Activated CD8-positive, alpha-beta T cell treated with anti-CD3 and anti-CD28 coated beads for 36 hours (primary cell): ENCODE measurements at regions not wholly inside any gene's neighbourhood (a gene's known extent, or its start where the extent isn't known, plus 50 kb on each side); places are given as distances from the start of the nearest gene placed in this dataset.

Experiments used
- ATAC-seq: fragments of 200-7000 bp; cut with Tn5 transposase; one replicate; pipeline ENCODE4 v1.10.0; 2021; ENCODE audit warnings: mild to moderate bottlenecking, moderate library complexity
- CTCF ChIA-PET: fragments of 350-600 bp; sonication (Branson Sonifier 250); formaldehyde crosslinking; loops from one replicate; lab custom pipeline; 2021; ENCODE audit warnings: antibody characterized with exemption; lab: Charles Lee
- POLR2A ChIA-PET: fragments of 350-600 bp; sonication (Branson Sonifier 250); formaldehyde crosslinking; loops from one replicate; lab custom pipeline; 2021; ENCODE audit warnings: antibody characterized with exemption; lab: Charles Lee
- DNase-seq: peaks from one replicate; pipeline ENCODE4 v3.0.0-alpha.2; 2020
- H3K27ac Mint-ChIP-seq: one replicate; pipeline ENCODE4 v1.8.0; 2021; ENCODE audit warnings: mild to moderate bottlenecking, mixed read lengths
- H3K27me3 Mint-ChIP-seq: one replicate; pipeline ENCODE4 v1.8.0; 2021; ENCODE audit warnings: mixed read lengths
- H3K36me3 Mint-ChIP-seq: one replicate; pipeline ENCODE4 v1.8.0; 2021; ENCODE audit warnings: low read depth, mixed read lengths
- H3K4me1 Mint-ChIP-seq: one replicate; pipeline ENCODE4 v1.8.0; 2021; ENCODE audit warnings: low read depth, mixed read lengths
- H3K4me3 Mint-ChIP-seq: one replicate; pipeline ENCODE4 v1.8.0; 2021; ENCODE audit warnings: mild to moderate bottlenecking, moderate library complexity, mixed read lengths
- H3K9me3 Mint-ChIP-seq: one replicate; pipeline ENCODE4 v1.8.0; 2021; ENCODE audit warnings: mixed read lengths
- CTCF ChIP-seq: fragments of 200-600 bp; IDR thresholded peaks from one replicate; pipeline ENCODE4 v1.8.0; 2022; ENCODE audit warnings: antibody characterized with exemption, mild to moderate bottlenecking
- intact Hi-C: fragments of 100-400 bp; cut with micrococcal nuclease; formaldehyde crosslinking; loops from one replicate; pipeline ENCODE4 v1.10.0; 2022

GRCh38 chr5:98564836-98565235, 208.6 kb upstream of the RGMB start:
- DNase-seq = no peak
- Mint-ChIP-seq H3K36me3 (no peaks in the 10 kb centered on the region), H3K4me3 (no peak overlapping the region), H3K9me3 (no peaks in the 10 kb centered on the region), H3K4me1 (no peaks in the 10 kb centered on the region), H3K27me3 (peaks cover 2% of the 10 kb centered on the region), H3K27ac (no peak overlapping the region)
- ATAC-seq = no peak
- no peak for TF ChIP-seq CTCF
- ChIA-PET POLR2A (no interaction called here), CTCF (no interaction called here)
- intact Hi-C loops = no loop called here

GRCh38 chr5:98568336-98568735, 205.1 kb upstream of the RGMB start:
- Mint-ChIP-seq H3K4me1 (no peaks in the 10 kb centered on the region), H3K9me3 (no peaks in the 10 kb centered on the region), H3K27me3 (peaks cover 2% of the 10 kb centered on the region), H3K36me3 (no peaks in the 10 kb centered on the region), H3K4me3 (no peak overlapping the region), H3K27ac (no peak overlapping the region)
- DNase-seq (no peak), ATAC-seq (no peak)
- POLR2A ChIA-PET = no interaction called here
- intact Hi-C loops = no loop called here
- CTCF ChIA-PET = no interaction called here
- no peak for TF ChIP-seq CTCF

GRCh38 chr5:98569288-98569687, 204.2 kb upstream of the RGMB start:
- POLR2A ChIA-PET = no interaction called here
- ATAC-seq = no peak
- intact Hi-C loops = no loop called here
- CTCF ChIA-PET = no interaction called here
- H3K36me3 Mint-ChIP-seq = no peaks in the 10 kb centered on the region
- no peak overlapping the region for H3K27ac Mint-ChIP-seq
- no peaks in the 10 kb centered on the region for H3K4me1 Mint-ChIP-seq
- H3K27me3 Mint-ChIP-seq = no peaks in the 10 kb centered on the region
- no peaks in the 10 kb centered on the region for H3K9me3 Mint-ChIP-seq
- TF ChIP-seq CTCF = no peak
- no peak overlapping the region for H3K4me3 Mint-ChIP-seq
- DNase-seq = no peak

GRCh38 chr5:98570010-98570409, 203.5 kb upstream of the RGMB start:
- Mint-ChIP-seq H3K27ac (no peak overlapping the region), H3K4me3 (no peak overlapping the region), H3K4me1 (no peaks in the 10 kb centered on the region), H3K9me3 (no peaks in the 10 kb centered on the region), H3K27me3 (no peaks in the 10 kb centered on the region), H3K36me3 (no peaks in the 10 kb centered on the region)
- intact Hi-C loops = no loop called here
- no peak for ATAC-seq
- ChIA-PET CTCF (no interaction called here), POLR2A (no interaction called here)
- no peak for TF ChIP-seq CTCF
- DNase-seq = no peak

- Mint-ChIP-seq H3K27me3 (no peaks in the 10 kb centered on the region), H3K9me3 (no peaks in the 10 kb centered on the region), H3K4me1 (no peaks in the 10 kb centered on the region), H3K36me3 (no peaks in the 10 kb centered on the region), H3K4me3 (no peak overlapping the region), H3K27ac (no peak overlapping the region)
- POLR2A ChIA-PET = no interaction called here
- ATAC-seq (no peak), DNase-seq (no peak)
- intact Hi-C loops = no loop called here
- CTCF ChIA-PET = no interaction called here
- TF ChIP-seq CTCF = no peak
Observed at GRCh38 chr5:98570661-98571191, 202.7 kb upstream of the RGMB start.
